GM21619 (cell line): ENCODE measurements at regions not wholly inside any gene's neighbourhood (a gene's known extent, or its start where the extent isn't known, plus 50 kb on each side); places are given as distances from the start of the nearest gene placed in this dataset.

Experiments
- ATAC-seq: cut with Tn5 transposase; IDR thresholded peaks from one replicate; pipeline ENCODE4 v1.9.1; 2021; ENCODE audit not compliant: unreplicated experiment

DNA sequence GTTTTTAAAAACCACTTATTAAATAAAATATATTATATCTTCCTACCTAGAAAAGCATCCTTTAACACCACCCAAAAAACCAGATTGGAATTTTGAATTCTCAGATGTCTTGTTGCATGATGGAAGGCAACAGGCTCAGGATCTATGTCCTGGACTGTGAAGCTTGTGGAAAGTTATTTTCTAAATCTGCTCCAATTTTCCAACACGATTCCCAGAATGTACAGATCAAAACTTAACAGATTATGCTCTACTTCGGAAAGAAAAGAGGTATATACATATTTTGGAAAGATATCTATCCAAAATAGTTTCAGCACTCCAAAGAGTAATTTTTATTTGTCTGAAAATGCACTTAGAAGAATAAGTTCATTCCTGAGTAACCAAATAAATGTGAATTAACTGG lies 291.7 kb upstream of the EMCN start:
- no peak for ATAC-seq

DNA sequence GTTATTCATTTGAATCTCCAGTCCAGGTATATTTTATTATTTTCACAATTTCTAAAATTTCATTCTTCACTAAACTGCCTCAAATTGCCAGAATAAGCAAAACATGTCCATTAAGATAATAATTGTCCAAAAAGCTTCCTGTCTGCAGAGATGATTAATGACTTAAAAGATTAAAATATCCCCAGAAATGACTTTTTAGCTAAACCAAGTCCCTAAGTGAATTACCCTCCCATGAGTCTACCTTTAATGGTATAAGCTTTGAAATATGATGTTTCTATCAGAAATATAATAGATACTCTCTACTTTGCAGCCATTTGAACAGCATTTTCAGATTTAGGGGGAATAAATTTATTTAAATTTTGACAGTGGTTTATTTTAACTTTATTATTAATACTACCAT lies 289.2 kb upstream of the EMCN start:
- no peak for ATAC-seq

DNA sequence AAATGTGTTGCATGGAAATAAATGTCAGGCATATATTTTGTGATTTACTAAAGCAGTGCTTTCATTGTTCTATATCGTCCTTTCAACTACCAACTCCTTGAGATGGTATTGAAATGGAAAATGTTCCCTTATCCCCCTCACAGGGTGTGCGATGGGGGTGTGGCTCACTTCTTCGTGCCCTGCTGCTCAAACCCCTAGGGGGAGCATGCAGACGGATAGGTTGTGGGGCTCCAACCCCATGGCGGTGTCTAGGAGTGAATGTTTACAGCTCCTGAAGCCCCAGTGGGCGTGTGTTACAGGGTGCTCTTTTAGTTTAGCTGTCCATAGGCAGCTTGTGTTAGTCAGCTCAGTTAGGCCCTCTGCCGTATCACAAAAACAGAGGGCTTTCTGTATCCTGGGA lies 287.7 kb upstream of the EMCN start:
- ATAC-seq = no peak

GRCh38 chr4:100804576-100805360 lies 286.9 kb upstream of the EMCN start:
- no peak for ATAC-seq

- no peak for ATAC-seq
These were observed 285.9 kb upstream of the EMCN start for GRCh38 chr4:100803751-100804150.

- ATAC-seq = no peak
These were observed 282.1 kb upstream of the EMCN start for GRCh38 chr4:100799761-100800539.

GRCh38 chr4:100797791-100798190 lies 280.0 kb upstream of the EMCN start:
- no peak for ATAC-seq

DNA sequence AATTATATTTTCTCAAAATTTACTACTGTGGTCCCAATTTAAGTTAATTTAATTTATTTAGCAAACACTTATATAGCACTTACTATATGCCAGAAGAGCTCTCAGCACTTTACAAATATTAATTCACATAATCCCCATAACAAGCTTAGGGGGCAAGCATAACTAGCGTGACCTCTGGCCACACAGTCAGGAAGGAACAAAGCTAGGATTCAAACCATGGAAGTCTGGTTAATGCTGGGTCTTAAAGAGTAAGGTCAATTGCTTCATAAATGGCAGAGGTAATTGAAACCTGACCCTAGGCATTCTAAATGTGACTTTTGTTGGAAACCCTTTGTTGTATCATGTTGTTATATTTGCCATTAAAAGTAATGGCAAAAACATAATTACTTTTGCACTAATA lies 279.5 kb upstream of the EMCN start:
- no peak for ATAC-seq

- no peak for ATAC-seq
These were observed 278.5 kb upstream of the EMCN start for GRCh38 chr4:100796332-100796731.

DNA sequence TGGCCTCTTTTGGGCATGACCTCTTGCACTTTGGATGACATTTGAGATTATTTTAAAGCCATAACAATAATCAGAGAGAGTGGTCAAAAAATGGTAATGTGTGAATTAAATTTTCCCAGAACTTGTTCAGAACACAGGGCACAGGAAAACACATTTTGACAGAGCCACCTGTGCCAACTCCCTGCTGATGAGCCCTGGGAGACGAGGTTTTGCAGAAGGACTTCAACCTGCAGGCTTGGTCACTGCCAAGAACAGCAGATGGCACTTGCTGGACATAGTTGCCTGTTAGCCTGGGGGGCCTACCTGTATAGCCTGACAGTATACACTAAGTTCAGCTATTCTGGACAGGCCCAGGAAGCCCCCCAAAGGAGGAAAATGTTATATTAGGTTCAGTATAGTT lies 277.8 kb upstream of the EMCN start:
- ATAC-seq = no peak

GRCh38 chr4:100790836-100791615 lies 273.2 kb upstream of the EMCN start:
- no peak for ATAC-seq

- no peak for ATAC-seq
These were observed 272.2 kb upstream of the EMCN start for GRCh38 chr4:100789991-100790390.

DNA sequence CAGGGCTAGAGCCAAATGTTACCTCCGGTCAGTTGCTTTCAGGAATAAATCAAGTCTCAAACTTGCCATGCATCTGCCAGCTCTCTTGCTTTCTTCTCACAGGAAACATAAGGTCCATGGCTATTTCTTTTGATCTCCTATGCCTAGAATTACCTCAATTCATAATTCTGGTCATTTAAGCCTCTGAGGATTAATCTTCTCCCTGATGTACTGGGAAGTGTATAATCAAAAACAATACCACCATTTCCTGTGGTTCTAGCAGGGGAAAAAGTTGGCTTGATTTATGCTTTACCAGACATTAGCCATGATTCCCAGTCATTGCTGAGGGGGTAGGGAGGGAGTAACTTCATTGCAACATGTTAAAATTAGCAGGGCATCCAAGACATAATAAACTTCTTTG lies 268.7 kb upstream of the EMCN start:
- no peak for ATAC-seq

GRCh38 chr4:100782356-100782755 lies 264.5 kb upstream of the EMCN start:
- ATAC-seq = no peak

- ATAC-seq = no peak
These were observed 263.6 kb upstream of the EMCN start for GRCh38 chr4:100781435-100781834.

DNA sequence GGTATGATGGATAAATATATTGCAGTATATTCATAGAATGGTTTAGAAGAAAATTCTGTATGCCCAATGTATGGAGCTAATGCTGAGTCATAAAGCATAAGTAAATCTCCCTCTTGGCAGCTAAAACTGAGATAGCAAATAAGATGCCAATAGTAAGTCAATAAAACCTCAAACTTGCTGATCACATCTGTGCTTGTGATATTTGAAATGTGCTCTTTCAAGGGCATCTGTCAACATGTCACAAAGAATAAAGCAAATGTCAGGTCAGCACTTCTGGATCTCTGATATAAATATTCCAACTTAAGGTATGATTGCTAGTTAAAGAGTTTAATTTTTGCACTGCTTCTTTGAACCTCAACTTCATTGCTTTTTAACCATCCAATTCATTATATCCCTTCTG lies 262.3 kb upstream of the EMCN start:
- no peak for ATAC-seq

DNA sequence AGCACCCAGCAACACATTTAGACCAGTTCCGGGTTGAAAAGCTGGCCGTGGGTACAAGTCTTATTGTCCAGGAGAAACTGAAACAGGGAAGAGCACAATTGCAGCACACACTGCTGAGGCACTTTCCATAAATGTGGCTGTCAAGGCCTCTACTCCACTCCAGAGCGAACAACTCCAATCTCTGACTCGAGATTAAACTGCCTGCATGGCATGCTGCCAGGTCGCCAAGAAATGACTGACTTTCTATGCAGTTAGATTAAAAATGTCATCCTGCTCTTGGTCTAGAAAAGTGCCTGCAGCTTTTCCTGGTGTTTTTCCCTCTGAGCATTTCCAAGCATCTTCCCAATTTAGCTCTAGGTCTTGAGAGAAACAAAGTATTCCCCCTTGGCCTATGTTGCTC lies 260.6 kb upstream of the EMCN start:
- no peak for ATAC-seq

DNA sequence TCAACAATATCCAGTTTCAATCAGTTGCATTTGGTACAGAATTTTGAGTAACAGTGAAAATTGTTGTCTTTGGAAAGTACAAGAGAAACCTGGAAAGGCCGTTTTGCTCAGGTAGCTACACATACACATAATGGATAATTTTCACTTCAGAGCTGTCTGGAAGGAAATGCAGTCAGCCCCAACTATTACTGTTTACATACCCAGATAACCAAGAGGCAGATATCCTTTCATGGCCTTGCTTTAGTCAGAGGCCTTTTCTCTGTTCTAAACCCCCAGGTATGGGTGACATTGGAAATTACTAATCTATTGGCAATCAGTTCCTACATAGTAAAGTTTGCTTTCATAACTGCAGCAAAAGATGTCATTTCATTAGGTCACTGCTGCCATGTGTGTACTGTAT lies 244.9 kb upstream of the EMCN start:
- ATAC-seq = no peak

- ATAC-seq = no peak
These were observed 236.9 kb upstream of the EMCN start for GRCh38 chr4:100754751-100755150.

DNA sequence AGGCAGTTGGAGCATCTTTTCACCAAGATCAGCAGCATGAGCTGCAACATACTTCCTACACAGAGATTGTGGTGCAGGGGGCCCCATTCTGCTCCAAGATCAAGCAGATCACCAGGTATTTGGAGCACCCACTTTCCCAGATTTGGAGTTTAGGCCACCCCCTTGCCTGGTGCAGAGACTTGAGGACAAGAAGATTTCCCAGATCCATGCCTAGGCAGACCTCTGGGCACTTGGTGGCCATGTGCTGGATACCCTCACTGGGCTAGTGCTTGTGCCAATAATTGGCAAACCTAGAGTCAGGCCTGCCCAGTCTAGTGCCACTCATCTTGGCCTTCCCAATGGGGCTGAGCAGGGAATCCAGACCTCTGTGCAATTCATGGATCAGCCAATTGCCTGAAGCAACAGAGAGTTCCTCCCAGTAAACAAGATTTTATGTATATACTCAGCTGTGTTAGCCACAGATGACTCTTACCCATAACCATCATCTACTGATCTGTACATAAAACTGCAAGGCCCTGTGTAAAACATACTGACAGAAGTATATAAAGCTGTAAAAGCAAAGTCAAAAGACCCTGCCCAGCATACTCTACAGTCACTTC lies 228.4 kb upstream of the EMCN start:
- no peak for ATAC-seq

GRCh38 chr4:100742045-100742444 lies 224.2 kb upstream of the EMCN start:
- no peak for ATAC-seq
